GM18499 (cell line): ENCODE measurements at regions not wholly inside any gene's neighbourhood (a gene's known extent, or its start where the extent isn't known, plus 50 kb on each side); places are given as distances from the start of the nearest gene placed in this dataset.
"Not testable (repeated sequence)": the region's sequence is repeated elsewhere in the genome, so short reads cannot be mapped to it uniquely, and the experiment has no call there.

Experiments
- ATAC-seq: cut with Tn5 transposase; IDR thresholded peaks from one replicate; pipeline ENCODE4 v1.9.1; 2021; ENCODE audit warnings: moderate number of reproducible peaks; ENCODE audit not compliant: insufficient read depth, unreplicated experiment

GRCh38 chr17:47066841-47067682 is 88.0 kb upstream of the RPRML start:
- ATAC-seq: peak; percentile 55

GRCh38 chr17:47066095-47066494 is 87.0 kb upstream of the RPRML start:
- no peak for ATAC-seq

- no peak for ATAC-seq
Observed at GRCh38 chr17:47064684-47065083, 85.6 kb upstream of the RPRML start.

- no peak for ATAC-seq
Observed at GRCh38 chr17:47063475-47063874, 84.4 kb upstream of the RPRML start.

- ATAC-seq: not testable (repeated sequence)
Observed at GRCh38 chr17:47062851-47063250, 83.8 kb upstream of the RPRML start.

GRCh38 chr17:47060005-47060404 is 81.0 kb upstream of the RPRML start:
- not testable (repeated sequence) for ATAC-seq

- no peak for ATAC-seq
Observed at GRCh38 chr17:47057830-47058229, 78.8 kb upstream of the RPRML start.

- not testable (repeated sequence) for ATAC-seq
Observed at GRCh38 chr17:47057279-47057678, 78.2 kb upstream of the RPRML start.

- ATAC-seq: not testable (repeated sequence)
Observed at GRCh38 chr17:47056687-47057086, 77.6 kb upstream of the RPRML start.
